Mesothelial cell of epicardium (in vitro differentiated cells): ENCODE measurements at regions not wholly inside any gene's neighbourhood (a gene's known extent, or its start where the extent isn't known, plus 50 kb on each side); places are given as distances from the start of the nearest gene placed in this dataset.

Experiments used
- DNase-seq, 2 experiments: peaks; one replicate each; pipeline ENCODE4 v3.0.0; 2021; ENCODE audit warnings: low spot score in 2 of 2; ENCODE audit not compliant: unreplicated experiment in 2 of 2
- H3K27ac Mint-ChIP-seq: 2 replicates; pipeline ENCODE4 v1.8.0; 2021; ENCODE audit warnings: mixed read lengths
- H3K27me3 Mint-ChIP-seq: 2 replicates; pipeline ENCODE4 v1.8.0; 2021; ENCODE audit warnings: low read depth, mixed read lengths
- H3K36me3 Mint-ChIP-seq: 2 replicates; pipeline ENCODE4 v1.8.0; 2021; ENCODE audit warnings: mixed read lengths
- H3K4me1 Mint-ChIP-seq: 2 replicates; pipeline ENCODE4 v1.8.0; 2021; ENCODE audit warnings: mixed read lengths
- H3K4me3 Mint-ChIP-seq: 2 replicates; pipeline ENCODE4 v1.8.0; 2021; ENCODE audit warnings: mild to moderate bottlenecking, moderate library complexity, mixed read lengths
- H3K9me3 Mint-ChIP-seq: 2 replicates; pipeline ENCODE4 v1.8.0; 2021; ENCODE audit warnings: mixed read lengths
- TF ChIP-seq, protein P1 (sequence below): fragments of 200-600 bp; sonication (generic); IDR thresholded peaks from one replicate; pipeline ENCODE4 v1.5.0; 2021; ENCODE audit warnings: antibody characterized with exemption; ENCODE audit not compliant: unreplicated experiment

DNA sequence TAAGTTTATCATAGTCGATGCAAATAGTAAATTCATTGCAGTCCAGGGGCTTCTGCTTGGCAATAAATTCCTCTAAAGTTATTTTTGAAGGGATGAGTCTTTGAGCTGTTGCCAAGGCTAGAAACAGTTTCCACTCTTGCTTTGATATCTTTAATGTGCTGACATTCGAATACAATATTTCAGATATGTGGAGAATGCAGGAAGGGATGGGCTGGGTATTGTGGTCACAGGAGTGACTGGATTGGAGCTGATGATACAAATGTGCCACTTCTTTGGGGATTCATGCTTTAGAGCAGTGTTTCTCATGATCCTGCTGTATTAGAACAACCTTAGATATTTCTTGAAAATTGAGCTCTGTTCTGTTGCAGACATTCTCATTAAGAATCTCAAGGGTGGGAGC, 139.0 kb downstream of the PRDM13 start:
- peak overlapping the region; percentile 11 for H3K27ac Mint-ChIP-seq
- no peaks in the 10 kb centered on the region for H3K9me3 Mint-ChIP-seq
- DNase-seq = no peak
- TF ChIP-seq, protein P1, sequence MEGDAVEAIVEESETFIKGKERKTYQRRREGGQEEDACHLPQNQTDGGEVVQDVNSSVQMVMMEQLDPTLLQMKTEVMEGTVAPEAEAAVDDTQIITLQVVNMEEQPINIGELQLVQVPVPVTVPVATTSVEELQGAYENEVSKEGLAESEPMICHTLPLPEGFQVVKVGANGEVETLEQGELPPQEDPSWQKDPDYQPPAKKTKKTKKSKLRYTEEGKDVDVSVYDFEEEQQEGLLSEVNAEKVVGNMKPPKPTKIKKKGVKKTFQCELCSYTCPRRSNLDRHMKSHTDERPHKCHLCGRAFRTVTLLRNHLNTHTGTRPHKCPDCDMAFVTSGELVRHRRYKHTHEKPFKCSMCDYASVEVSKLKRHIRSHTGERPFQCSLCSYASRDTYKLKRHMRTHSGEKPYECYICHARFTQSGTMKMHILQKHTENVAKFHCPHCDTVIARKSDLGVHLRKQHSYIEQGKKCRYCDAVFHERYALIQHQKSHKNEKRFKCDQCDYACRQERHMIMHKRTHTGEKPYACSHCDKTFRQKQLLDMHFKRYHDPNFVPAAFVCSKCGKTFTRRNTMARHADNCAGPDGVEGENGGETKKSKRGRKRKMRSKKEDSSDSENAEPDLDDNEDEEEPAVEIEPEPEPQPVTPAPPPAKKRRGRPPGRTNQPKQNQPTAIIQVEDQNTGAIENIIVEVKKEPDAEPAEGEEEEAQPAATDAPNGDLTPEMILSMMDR = no peak
- no peak overlapping the region for H3K4me3 Mint-ChIP-seq
- peaks cover 8% of the 10 kb centered on the region for H3K4me1 Mint-ChIP-seq
- no peaks in the 10 kb centered on the region for H3K36me3 Mint-ChIP-seq
- H3K27me3 Mint-ChIP-seq = peaks cover 64% of the 10 kb centered on the region

DNA sequence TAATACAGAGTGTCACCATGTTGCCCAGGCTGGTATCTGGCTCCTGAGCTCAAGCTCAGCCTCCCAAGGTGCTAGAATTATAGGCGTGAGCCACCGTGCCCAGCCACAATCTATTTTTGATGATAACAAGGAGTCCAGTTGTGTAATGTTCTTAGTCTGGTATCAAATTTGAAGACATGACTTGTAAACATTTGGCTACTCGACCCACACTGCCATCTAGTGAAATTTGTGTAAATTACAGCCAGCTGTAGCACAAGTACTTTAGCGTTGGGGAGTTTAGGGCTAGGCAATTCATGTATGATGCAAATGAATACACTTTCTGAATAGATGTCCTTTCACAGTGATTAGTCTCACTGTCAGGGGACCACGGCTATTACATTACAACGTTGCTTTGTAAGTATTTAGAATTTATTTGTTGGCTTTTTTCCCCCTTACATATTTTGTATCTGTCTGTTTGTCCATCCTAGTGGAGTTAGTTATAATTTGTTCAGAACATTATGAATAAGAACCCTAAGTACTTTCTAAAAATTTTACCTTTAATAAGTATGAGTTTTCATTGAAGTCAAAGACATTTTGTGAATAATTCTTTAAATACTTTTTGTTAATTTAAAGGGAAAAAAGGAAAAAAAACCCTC, 139.7 kb downstream of the PRDM13 start:
- H3K4me1 Mint-ChIP-seq = peaks cover 8% of the 10 kb centered on the region
- H3K4me3 Mint-ChIP-seq = no peak overlapping the region
- no peak overlapping the region for H3K27ac Mint-ChIP-seq
- TF ChIP-seq, protein P1 = peak; percentile 89
- H3K27me3 Mint-ChIP-seq = peaks cover 59% of the 10 kb centered on the region
- H3K9me3 Mint-ChIP-seq = no peaks in the 10 kb centered on the region
- peak in 1 of 2 experiments; percentile 58 for DNase-seq
- no peaks in the 10 kb centered on the region for H3K36me3 Mint-ChIP-seq

DNA sequence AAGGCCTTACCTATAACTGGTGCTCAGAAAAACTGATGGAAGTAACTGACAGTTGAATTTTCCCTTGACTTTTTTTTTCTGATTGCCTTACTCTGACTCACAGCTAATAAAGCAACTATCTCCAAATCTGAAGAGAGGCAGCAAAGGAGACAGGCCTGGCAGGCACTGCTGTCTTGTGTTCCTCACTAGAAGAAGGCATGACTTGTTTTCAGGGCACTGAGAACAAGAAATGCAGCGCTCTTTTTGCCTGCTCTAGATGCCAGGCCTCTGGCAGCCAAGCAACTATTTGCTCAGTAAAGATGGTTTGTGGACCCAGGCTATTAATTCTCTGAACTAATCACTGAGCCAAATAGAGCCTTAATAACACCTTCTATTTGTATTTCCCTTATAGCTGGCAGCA, 155.1 kb downstream of the PRDM13 start:
- TF ChIP-seq, protein P1 = no peak
- Mint-ChIP-seq H3K27me3 (peaks cover 20% of the 10 kb centered on the region), H3K27ac (no peak overlapping the region), H3K4me3 (no peak overlapping the region), H3K4me1 (no peaks in the 10 kb centered on the region), H3K36me3 (no peaks in the 10 kb centered on the region), H3K9me3 (no peaks in the 10 kb centered on the region)
- no peak for DNase-seq

DNA sequence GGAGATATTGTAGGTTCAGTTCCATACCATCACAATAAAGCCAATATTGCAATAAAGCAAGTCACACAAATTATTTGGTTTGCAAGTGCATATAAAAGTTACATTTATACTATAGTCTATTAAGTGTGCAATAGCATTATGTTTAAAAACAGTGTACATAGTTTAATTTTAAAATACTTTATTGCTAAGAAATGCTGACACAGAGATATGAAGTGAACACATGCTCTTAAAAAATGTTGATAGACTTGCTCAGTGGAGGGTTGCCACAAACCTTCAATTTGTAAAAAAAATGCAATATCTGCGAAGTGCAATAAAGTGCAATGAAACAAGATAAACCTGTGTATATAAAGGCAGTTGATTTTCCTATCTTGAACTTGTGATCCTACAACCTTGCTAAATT, 161.5 kb downstream of the PRDM13 start:
- Mint-ChIP-seq H3K9me3 (peaks cover 17% of the 10 kb centered on the region), H3K4me1 (no peaks in the 10 kb centered on the region), H3K36me3 (no peaks in the 10 kb centered on the region), H3K4me3 (no peak overlapping the region), H3K27ac (no peak overlapping the region), H3K27me3 (no peaks in the 10 kb centered on the region)
- TF ChIP-seq, protein P1 = no peak
- DNase-seq = no peak

DNA sequence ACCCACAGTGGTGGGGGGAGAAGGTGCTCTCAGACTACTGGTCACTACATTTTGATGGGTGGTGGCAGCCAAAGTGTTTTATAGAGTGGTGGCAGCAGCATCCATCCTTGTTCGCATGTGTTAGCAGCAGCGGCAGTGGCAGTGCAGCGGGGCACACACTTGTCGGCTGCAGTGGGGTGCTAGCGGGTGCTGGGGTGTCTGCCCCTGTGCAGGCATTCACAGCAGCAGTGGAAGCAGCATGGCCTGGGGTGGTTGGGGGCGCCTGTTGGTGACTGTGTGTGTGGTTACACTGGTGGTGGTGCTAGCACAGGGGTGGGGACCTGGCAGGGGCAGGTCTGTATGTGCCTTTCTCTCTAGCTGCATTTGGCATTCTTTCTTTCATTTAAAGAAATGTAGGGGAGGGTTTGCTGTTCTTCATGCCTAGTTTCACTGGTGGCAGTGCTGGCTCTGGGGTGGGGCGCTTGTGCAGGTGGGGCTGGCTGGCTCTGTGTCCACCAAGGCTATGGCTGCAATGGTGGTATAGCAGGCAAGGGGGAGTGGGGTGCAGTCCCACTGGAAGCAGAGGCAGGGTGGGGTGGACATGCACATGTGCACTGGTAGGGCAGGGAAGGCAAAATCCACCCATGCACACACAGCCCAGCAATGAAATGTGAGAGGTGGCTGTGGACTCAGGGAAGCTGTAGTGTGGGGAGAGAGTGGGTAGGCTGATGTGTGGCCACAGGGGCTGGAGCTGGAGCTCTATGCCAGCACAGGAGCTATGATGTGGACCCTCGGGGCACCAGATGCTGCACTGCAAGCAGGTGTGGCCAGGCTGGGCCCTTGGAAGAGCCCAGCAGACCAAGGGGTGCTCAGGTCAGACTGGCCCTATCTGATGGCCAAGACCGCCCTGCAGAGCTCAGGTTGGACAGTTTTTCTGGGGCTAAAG, 173.3 kb downstream of the PRDM13 start:
- Mint-ChIP-seq H3K4me1 (no peaks in the 10 kb centered on the region), H3K27ac (no peak overlapping the region), H3K9me3 (no peaks in the 10 kb centered on the region), H3K36me3 (no peaks in the 10 kb centered on the region), H3K27me3 (peaks cover 62% of the 10 kb centered on the region), H3K4me3 (no peak overlapping the region)
- TF ChIP-seq, protein P1 = no peak
- DNase-seq = no peak
